ENCODE measurements at regions not wholly inside any gene's neighbourhood (a gene's known extent, or its start where the extent isn't known, plus 50 kb on each side); places are given as distances from the start of the nearest gene placed in this dataset.
"Not testable (repeated sequence)": the region's sequence is repeated elsewhere in the genome, so short reads cannot be mapped to it uniquely, and the experiment has no call there.

- DNase-seq (ENCODE audit: low read depth in 2 of 2, low spot score in 1 of 2) = no peak
Observed at GRCh38 chr17:51434434-51435170, 174.3 kb downstream of the UTP18 start.

- no peak for DNase-seq (ENCODE audit: low read depth in 2 of 2, low spot score in 1 of 2)
Observed at GRCh38 chr17:51435171-51435552, 174.8 kb downstream of the UTP18 start.

DNA sequence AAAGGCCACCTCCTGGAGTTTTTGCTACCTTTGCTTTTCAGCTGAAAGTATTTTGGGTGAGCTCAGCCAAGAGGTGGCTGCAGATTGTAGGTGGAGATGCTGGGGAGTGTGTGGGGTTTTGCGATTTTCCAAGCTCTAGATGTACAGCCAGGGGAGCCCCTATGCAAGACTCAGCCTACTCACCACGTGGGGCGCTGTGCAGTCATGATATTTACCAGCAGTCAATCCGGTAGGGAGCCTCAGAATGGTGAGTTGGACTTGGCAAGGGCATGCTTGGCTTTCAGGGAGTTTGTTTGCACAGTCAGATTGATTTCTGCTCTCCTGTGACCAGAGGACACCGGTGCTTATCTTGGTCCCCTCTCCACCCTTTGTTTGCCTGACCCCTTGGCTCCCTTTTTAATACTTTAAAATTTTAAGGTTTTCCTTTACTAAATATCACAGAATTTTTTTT, 175.3 kb downstream of the UTP18 start:
- DNase-seq (ENCODE audit: low read depth in 2 of 2, low spot score in 1 of 2) = no peak

DNA sequence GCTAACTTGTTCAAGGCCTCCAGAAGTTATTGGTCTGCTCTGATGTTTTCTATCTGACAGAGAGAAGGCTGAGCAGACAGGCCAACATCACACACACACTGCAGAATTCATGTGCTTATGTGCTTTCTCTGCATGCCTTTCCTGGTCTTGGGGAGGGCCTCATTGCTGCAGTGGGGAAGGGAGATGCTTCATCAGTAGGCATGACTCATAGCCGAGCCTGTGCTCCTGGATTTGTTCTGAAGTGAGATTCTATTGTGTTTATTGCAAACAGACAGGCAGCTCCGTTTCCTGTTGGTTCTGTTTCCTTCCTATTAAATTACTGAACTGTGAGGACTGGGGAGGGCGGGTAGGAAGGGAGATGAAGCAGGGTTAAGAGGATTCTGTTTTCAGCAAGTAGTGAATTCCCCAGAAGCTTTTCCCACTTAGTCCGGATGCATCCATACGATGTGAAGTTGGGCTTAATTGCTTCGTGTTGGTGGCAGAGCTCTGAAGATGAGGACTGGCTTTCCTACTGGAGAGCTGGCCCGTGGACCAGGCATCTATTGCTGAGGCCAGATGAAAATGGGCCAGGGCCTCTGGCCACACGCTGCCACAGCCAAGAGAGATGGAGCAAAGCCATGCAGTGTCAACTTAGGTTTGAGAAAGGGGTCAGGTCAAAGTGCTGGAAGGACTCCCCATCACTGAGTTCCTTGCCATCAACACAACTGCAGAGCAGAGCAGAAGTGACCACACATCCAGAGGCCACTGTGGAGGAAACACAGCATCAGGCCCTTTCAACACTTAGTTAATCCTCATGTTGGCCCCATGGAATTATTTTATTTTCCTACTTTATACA, 179.3 kb downstream of the UTP18 start:
- DNase-seq (ENCODE audit: low read depth in 2 of 2, low spot score in 1 of 2) = no peak

DNA sequence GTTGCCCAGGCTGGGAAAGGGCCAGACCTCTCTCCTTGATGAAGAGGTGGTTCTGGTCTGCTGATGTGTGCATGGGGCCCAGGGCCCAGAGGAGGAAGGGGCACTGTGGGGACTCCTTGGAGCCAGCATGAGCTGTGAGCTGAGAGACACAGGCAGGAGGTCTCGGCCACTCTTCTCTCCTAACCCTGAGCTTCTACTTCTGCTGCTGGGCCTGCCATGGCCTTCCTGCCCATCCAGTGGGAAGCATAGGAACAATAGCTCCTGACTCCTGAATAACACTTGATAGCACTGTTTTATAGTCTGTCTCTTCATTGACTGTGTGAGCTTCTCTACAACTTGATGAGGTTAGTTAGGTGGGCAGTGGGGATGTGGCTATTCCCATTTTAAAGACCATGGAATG, 181.1 kb downstream of the UTP18 start:
- DNase-seq (ENCODE audit: low read depth in 2 of 2, low spot score in 1 of 2) = no peak

- DNase-seq (ENCODE audit: low read depth in 2 of 2, low spot score in 1 of 2) = no peak
Observed at GRCh38 chr17:51442088-51442865, 181.9 kb downstream of the UTP18 start.

DNA sequence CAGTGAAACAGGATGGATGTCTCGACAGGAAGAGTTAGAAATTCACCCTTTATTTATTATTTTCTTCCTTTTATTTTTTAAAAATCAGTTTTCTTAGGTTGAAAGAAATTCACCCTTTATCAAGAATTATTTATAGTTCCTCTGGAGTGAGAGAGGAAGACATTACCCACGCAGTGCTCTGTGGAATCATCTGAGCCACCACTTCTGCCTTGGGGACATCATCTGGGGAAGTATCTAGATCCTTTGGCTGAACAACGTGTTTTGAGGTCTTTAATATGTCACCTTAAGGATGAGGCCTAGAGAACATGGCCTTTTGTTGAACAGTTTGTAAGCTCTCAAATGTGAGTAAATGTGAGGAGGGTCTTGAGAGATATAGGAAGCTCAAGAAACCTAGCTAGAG, 183.3 kb downstream of the UTP18 start:
- DNase-seq (ENCODE audit: low read depth in 2 of 2, low spot score in 1 of 2) = no peak

DNA sequence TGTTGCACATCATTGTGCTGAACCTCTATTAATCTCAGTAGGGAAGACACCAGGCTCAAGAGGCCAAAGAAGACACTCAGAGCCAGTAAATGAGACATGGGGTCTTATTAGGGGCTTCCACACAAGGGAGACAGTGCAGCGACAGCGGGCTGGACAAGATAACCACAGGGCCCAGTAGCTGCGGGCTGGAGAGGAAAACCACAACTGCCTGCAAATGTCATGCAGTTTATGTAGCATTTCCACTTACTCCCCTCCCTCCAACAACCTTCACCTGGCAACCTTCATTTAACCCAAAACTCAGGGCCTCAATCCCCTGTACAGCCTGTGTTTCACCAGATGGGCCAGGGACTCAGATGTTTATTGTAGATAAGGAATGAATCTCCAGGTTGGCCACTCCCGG, 185.6 kb downstream of the UTP18 start:
- DNase-seq (ENCODE audit: low read depth in 2 of 2, low spot score in 1 of 2) = no peak

GRCh38 chr17:51454456-51454978, 194.2 kb downstream of the UTP18 start:
- no peak for DNase-seq (ENCODE audit: low read depth in 2 of 2, low spot score in 1 of 2)

- no peak for DNase-seq (ENCODE audit: low read depth in 2 of 2, low spot score in 1 of 2)
Observed at GRCh38 chr17:51455211-51455610, 194.9 kb downstream of the UTP18 start.

- DNase-seq (ENCODE audit: low read depth in 2 of 2, low spot score in 1 of 2) = no peak
Observed at GRCh38 chr17:51455931-51456330, 195.6 kb downstream of the UTP18 start.

DNA sequence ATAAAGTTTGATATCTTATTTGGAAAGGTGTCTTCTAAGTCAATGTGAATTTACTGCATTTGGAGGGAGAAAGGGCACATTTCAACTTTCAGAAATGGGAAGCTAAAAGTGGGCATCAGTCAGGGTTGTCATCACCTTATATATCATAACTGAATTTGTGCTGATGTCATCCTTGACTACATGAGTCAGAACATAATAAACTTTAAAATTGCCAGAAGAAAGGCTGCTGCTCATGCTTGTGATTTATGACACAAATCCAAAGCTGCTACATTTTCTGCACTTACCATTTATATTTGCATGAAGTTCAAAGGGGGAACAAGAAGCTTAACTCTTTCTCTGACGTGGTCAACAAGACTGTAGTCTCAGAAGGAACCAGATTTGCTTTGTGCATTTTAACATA, 196.6 kb downstream of the UTP18 start:
- no peak for DNase-seq (ENCODE audit: low read depth in 2 of 2, low spot score in 1 of 2)

DNA sequence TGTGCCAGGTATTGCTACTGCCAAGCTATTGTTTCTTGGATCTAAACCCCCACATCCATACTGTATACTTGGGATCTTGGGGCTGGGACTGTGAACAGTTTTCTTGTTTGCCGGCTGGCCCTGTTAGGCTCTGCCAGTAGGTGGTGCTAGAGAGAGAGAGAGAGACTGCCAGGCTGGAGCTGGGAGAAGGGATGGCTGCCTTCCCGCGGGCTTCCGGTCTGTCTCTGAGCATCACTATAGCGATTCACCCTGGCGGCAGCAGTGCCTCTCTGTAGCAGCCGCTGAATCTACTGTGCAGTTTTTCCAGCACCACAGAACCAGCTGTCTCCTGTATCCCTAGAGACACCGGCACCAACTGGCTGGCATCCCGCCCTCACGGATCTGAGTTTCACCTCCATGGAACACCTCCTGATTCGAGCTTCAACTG, 201.2 kb downstream of the UTP18 start:
- peak in 1 of 2 donors; percentile 10 for DNase-seq (ENCODE audit: low read depth in 2 of 2, low spot score in 1 of 2)

- no peak for DNase-seq (ENCODE audit: low read depth in 2 of 2, low spot score in 1 of 2)
Observed at GRCh38 chr17:51463353-51463752, 203.0 kb downstream of the UTP18 start.

- no peak for DNase-seq (ENCODE audit: low read depth in 2 of 2, low spot score in 1 of 2)
Observed at GRCh38 chr17:51467336-51467735, 207.0 kb downstream of the UTP18 start.

DNA sequence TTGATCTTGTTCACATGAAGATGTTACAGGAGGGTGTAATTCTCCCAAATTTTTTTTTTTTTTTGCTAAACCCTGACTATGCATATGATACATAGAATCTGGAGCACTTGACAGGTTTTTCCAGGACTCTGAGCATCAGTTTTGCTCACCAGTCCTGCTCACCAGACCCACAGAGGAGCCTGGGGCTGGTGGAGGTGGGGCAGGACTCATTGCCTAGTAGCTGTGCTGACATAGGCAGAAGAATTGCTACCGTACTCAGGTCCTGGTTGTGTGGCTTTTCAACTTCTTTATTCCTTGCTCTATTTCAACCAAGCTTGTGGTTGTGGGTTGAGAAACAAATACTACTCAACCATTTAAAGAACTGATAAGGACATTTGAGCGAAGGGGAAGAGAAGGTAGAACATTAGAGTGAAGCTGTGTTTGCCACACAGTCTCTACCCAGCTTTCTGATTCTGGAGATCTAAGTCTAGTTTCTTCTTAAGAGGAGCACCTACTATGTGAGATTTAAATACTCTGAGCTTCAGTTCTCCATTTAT, 212.4 kb downstream of the UTP18 start:
- DNase-seq (ENCODE audit: low read depth in 2 of 2, low spot score in 1 of 2) = no peak

- DNase-seq (ENCODE audit: low read depth in 2 of 2, low spot score in 1 of 2) = no peak
Observed at GRCh38 chr17:51474764-51475163, 214.4 kb downstream of the UTP18 start.

DNA sequence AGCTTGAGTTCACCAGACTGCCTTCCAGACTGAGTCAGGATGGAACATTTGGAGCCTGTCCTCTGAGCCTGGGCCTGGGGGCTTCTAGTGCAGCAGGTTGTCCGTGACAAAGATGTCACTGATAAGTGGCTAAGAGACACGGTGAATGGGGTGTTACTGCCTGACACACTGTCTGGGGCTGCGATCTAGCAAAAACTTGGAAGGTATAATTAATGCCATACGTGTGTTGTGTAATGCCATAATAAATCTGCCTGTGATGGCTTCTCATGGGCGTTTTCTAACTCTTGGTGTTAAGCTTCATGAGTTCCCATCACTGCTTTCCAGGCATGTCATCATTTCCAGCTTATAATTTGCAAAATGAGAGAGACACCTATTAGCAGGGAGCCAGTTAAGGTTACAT, 215.4 kb downstream of the UTP18 start:
- no peak for DNase-seq (ENCODE audit: low read depth in 2 of 2, low spot score in 1 of 2)

- DNase-seq (ENCODE audit: low read depth in 2 of 2, low spot score in 1 of 2) = no peak
Observed at GRCh38 chr17:51479303-51479702, 219.0 kb downstream of the UTP18 start.

GRCh38 chr17:51481370-51481769, 221.0 kb downstream of the UTP18 start:
- DNase-seq (ENCODE audit: low read depth in 2 of 2, low spot score in 1 of 2) = no peak

DNA sequence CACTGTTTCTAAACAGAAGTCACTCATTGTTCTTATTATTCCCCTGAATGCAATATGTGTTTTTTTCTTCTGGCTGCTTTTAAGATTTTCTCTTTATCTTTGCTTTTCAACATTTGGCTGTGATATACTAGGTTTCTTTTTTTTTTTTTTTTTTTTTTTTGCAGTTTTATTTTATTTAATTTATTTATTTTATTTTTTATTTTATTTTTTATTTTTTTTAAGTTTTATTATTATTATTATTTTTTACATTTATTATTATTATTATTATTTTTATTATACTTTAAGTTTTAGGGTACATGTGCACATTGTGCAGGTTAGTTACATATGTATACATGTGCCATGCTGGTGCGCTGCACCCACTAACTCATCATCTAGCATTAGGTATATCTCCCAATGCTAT, 221.9 kb downstream of the UTP18 start:
- DNase-seq (ENCODE audit: low read depth in 2 of 2, low spot score in 1 of 2) = not testable (repeated sequence)

Measured in stimulated activated CD8-positive, alpha-beta memory T cell treated with anti-CD3 and anti-CD28 coated beads, Interleukin-4, amount 100 ng/mL, for 1 hour (primary cell).